ENCODE measurements at regions not wholly inside any gene's neighbourhood (a gene's known extent, or its start where the extent isn't known, plus 50 kb on each side); places are given as distances from the start of the nearest gene placed in this dataset.

DNA sequence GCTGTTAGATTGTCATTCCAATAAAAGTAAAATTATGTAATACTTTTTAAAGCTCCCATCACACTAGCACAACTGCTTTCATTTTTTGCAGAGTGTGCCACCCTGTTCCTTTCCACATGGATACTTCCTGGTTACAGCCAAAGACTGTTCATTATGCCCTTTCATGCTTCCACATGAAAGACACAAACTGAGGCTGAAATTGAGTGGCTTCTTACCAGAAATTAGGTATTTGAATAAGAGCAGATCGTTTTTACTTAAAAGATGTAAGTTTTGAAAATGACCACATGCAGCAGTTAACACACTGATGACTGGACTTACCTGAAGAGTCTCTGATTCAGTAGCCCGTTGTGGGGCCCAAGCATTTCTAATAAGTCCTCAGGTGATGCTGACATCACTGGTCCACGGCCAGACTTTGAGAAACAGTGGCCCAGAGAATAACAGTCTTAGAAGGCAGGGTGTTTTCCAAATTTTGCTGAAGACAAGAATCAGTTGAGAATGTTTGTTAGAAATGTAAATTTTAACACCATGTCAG lies 187.6 kb upstream of the DMRT1 start:
- Mint-ChIP-seq H3K4me1 (ENCODE audit: low read depth) (peaks cover 4% of the 10 kb centered on the region), H3K27me3 (no peaks in the 10 kb centered on the region), H3K9me3 (ENCODE audit: low read depth) (no peaks in the 10 kb centered on the region), H3K4me3 (ENCODE audit: low read depth) (no peak overlapping the region), H3K27ac (no peak overlapping the region), H3K36me3 (ENCODE audit: insufficient read depth) (peaks cover 1% of the 10 kb centered on the region)
- no peak for TF ChIP-seq CTCF (IDR thresholded peaks at IDR 0.05; ENCODE audit: unreplicated experiment)
- no peak for DNase-seq (ENCODE audit: low spot score, unreplicated experiment)

DNA sequence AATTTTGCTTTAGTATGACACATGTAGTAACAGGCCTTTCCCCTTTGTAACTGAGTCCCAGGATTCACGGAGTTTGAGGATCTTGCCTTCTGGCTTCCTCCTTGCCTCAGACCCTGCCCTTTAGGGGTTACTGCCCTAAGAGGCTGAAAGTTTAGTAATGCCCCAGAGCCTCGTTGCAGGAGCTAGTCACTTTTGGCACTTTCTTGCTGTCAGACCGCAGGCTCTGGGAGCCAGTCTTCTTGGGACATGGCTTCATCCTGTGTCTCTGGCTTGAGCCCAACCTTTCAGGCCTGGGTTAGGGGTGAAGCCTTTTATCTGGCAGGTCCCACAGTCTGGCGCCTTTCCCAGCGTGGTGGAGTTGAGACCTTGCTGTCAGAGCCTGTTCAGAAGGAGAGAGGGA lies 185.6 kb upstream of the DMRT1 start:
- peaks cover 5% of the 10 kb centered on the region for H3K36me3 Mint-ChIP-seq (ENCODE audit: insufficient read depth)
- no peak for DNase-seq (ENCODE audit: low spot score, unreplicated experiment)
- H3K27me3 Mint-ChIP-seq: no peaks in the 10 kb centered on the region
- H3K9me3 Mint-ChIP-seq (ENCODE audit: low read depth): no peaks in the 10 kb centered on the region
- no peaks in the 10 kb centered on the region for H3K4me1 Mint-ChIP-seq (ENCODE audit: low read depth)
- no peak overlapping the region for H3K27ac Mint-ChIP-seq
- TF ChIP-seq CTCF (IDR thresholded peaks at IDR 0.05; ENCODE audit: unreplicated experiment): no peak
- no peak overlapping the region for H3K4me3 Mint-ChIP-seq (ENCODE audit: low read depth)

DNA sequence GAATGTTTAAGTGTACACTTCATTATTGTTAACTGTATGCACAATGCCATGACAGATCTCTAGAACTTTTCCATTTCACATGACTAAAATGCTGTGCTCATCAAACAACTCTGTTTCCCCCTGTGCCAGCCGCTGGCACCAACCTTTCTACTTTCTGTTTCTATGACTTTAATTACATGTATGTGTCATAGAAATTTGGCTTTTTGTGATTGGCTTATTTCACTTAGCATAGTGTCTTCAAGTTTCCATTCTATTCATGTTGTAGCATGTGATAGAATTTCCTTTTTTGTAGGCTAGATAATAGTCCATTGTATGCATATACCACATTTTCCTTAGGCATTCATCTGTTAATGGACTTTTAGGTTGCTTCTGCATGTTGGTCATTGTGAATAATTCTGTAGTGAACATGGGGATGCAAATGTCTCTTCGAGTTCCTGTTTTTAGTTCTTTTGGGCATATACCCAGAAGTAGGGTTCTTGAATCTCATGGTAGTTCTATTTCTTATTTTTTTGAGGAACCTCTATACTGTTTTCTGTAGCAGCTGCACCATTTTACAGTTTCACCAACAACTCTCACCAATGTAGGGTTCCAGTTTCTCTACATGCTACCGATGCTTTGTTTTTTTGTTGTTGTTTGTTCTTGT lies 184.4 kb upstream of the DMRT1 start:
- H3K4me3 Mint-ChIP-seq (ENCODE audit: low read depth): no peak overlapping the region
- no peak overlapping the region for H3K27ac Mint-ChIP-seq
- DNase-seq (ENCODE audit: low spot score, unreplicated experiment): no peak
- H3K9me3 Mint-ChIP-seq (ENCODE audit: low read depth): no peaks in the 10 kb centered on the region
- H3K36me3 Mint-ChIP-seq (ENCODE audit: insufficient read depth): peaks cover 8% of the 10 kb centered on the region
- no peak for TF ChIP-seq CTCF (IDR thresholded peaks at IDR 0.05; ENCODE audit: unreplicated experiment)
- H3K4me1 Mint-ChIP-seq (ENCODE audit: low read depth): no peaks in the 10 kb centered on the region
- H3K27me3 Mint-ChIP-seq: no peaks in the 10 kb centered on the region

DNA sequence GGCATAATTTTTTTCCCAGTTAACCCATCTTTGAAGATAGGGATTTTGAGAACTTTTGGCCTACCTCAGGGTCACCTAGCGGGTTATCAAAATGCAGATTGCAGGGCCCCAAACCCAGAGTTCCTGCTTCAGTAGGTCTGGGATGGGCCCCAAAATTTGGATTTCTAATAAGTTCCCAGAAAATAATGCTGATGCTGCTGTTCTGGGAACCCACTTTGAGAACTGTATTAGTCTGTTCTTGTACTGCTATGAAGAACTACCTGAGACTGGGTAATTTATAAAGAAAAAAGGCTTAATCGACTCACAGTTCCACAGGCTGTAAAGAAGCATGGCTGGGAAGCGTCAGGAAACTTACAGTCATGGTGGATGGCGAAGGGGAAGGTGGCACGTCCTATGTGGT lies 182.2 kb upstream of the DMRT1 start:
- DNase-seq (ENCODE audit: low spot score, unreplicated experiment): no peak
- H3K27me3 Mint-ChIP-seq: no peaks in the 10 kb centered on the region
- TF ChIP-seq CTCF (IDR thresholded peaks at IDR 0.05; ENCODE audit: unreplicated experiment): no peak
- H3K4me1 Mint-ChIP-seq (ENCODE audit: low read depth): peaks cover 12% of the 10 kb centered on the region
- no peaks in the 10 kb centered on the region for H3K9me3 Mint-ChIP-seq (ENCODE audit: low read depth)
- H3K27ac Mint-ChIP-seq: no peak overlapping the region
- H3K36me3 Mint-ChIP-seq (ENCODE audit: insufficient read depth): peaks cover 15% of the 10 kb centered on the region
- H3K4me3 Mint-ChIP-seq (ENCODE audit: low read depth): no peak overlapping the region

GRCh38 chr9:660227-660626 lies 181.3 kb upstream of the DMRT1 start:
- Mint-ChIP-seq H3K27ac (no peak overlapping the region), H3K27me3 (no peaks in the 10 kb centered on the region), H3K4me1 (ENCODE audit: low read depth) (peaks cover 20% of the 10 kb centered on the region), H3K9me3 (ENCODE audit: low read depth) (no peaks in the 10 kb centered on the region), H3K4me3 (ENCODE audit: low read depth) (no peak overlapping the region), H3K36me3 (ENCODE audit: insufficient read depth) (peaks cover 14% of the 10 kb centered on the region)
- no peak for DNase-seq (ENCODE audit: low spot score, unreplicated experiment)
- no peak for TF ChIP-seq CTCF (IDR thresholded peaks at IDR 0.05; ENCODE audit: unreplicated experiment)
